ENCODE measurements at regions not wholly inside any gene's neighbourhood (a gene's known extent, or its start where the extent isn't known, plus 50 kb on each side); places are given as distances from the start of the nearest gene placed in this dataset.

- no peak for TF ChIP-seq CTCF (IDR thresholded peaks at IDR 0.05; ENCODE audit: low read length, missing control alignments)
- no peak for DNase-seq (ENCODE audit: low read depth)
- no peak overlapping the region for H3K4me3 ChIP-seq (replicated peaks; ENCODE audit: low read depth, low read length)
Observed at GRCh38 chr18:23355206-23355605, 97.9 kb upstream of the RIOK3 start.

DNA sequence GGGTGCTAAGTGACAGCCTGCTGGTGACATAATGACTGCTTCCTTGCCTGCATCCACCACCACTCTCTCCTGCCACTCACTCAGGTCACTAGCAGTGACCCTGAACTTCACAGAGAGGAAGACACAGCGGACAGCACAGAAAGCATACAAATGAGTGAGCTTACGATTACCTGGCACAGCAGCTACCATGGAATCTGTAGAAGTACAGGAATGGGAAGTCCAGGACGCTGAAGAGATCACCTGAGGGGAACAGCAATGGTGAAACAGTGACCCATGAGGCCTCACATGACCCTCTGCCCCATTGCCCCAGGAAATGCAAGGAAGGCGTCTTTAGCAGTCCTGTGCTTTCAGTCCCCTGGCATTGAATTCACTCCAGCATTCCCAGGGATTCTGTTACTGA is 96.7 kb upstream of the RIOK3 start:
- no peak for DNase-seq (ENCODE audit: low read depth)
- no peak for TF ChIP-seq CTCF (IDR thresholded peaks at IDR 0.05; ENCODE audit: low read length, missing control alignments)
- no peak overlapping the region for H3K4me3 ChIP-seq (replicated peaks; ENCODE audit: low read depth, low read length)

GRCh38 chr18:23356915-23357601 is 96.0 kb upstream of the RIOK3 start:
- DNase-seq (ENCODE audit: low read depth) = peak; percentile 81
- no peak for TF ChIP-seq CTCF (IDR thresholded peaks at IDR 0.05; ENCODE audit: low read length, missing control alignments)

DNA sequence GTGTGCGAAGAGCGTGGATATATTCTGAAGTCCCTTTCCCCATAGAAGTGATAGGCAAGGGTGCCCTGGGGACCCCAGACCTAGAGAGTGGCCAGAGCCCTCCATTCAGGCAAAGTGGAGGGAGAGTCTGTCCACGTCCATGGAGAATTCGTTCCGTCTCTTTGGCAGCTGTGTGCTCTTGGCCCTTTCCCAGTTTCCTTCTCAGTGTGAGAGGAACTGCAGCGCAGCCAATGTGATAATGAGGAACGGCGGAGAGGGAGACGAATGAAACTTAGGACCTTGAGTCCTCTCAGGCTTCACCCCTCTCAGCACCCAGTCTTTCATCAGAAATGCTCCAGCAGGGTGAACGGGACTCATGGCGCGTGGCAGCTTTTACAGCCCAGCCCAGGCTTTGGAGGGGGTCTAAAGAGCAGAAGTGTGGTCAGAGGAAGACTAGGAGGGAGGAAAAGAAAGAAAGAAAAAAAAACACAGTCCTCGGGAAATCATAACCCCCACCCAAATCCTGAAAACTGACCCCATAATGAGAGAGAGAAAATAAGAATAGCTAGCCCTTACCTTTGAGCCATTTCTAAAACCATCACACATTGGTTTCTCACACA is 95.0 kb upstream of the RIOK3 start:
- TF ChIP-seq CTCF (IDR thresholded peaks at IDR 0.05; ENCODE audit: low read length, missing control alignments) = no peak
- no peak overlapping the region for H3K4me3 ChIP-seq (replicated peaks; ENCODE audit: low read depth, low read length)
- DNase-seq (ENCODE audit: low read depth) = peak; percentile 63

More at GRCh38 chr18:23356915-23357601, 96.0 kb upstream of the RIOK3 start:
- no peak overlapping the region for H3K4me3 ChIP-seq (replicated peaks; ENCODE audit: low read depth, low read length)

- DNase-seq (ENCODE audit: low read depth) = no peak
- no peak overlapping the region for H3K4me3 ChIP-seq (replicated peaks; ENCODE audit: low read depth, low read length)
- no peak for TF ChIP-seq CTCF (IDR thresholded peaks at IDR 0.05; ENCODE audit: low read length, missing control alignments)
Observed at GRCh38 chr18:23359421-23359820, 93.7 kb upstream of the RIOK3 start.

GRCh38 chr18:23363865-23364570 is 89.1 kb upstream of the RIOK3 start:
- no peak for DNase-seq (ENCODE audit: low read depth)
- no peak for TF ChIP-seq CTCF (IDR thresholded peaks at IDR 0.05; ENCODE audit: low read length, missing control alignments)
- no peak overlapping the region for H3K4me3 ChIP-seq (replicated peaks; ENCODE audit: low read depth, low read length)
